NCI-H1694 treated with DMSO at 0.1 percent for 48 hours (cell line): ENCODE measurements at regions not wholly inside any gene's neighbourhood (a gene's known extent, or its start where the extent isn't known, plus 50 kb on each side); places are given as distances from the start of the nearest gene placed in this dataset.
"Not testable (repeated sequence)": the region's sequence is repeated elsewhere in the genome, so short reads cannot be mapped to it uniquely, and the experiment has no call there.

Source experiments
- DNase-seq: peaks from one replicate; lab custom pipeline; 2025; lab: John Stamatoyannopoulos, UW

GRCh38 chr16:29294951-29295795, 111.3 kb downstream of the NPIPB11 start:
- DNase-seq = not testable (repeated sequence)

- not testable (repeated sequence) for DNase-seq
These were observed 112.0 kb downstream of the NPIPB11 start for GRCh38 chr16:29294400-29294933.

- not testable (repeated sequence) for DNase-seq
These were observed 113.0 kb downstream of the NPIPB11 start for GRCh38 chr16:29293545-29293944.

- DNase-seq = not testable (repeated sequence)
These were observed 113.5 kb downstream of the NPIPB11 start for GRCh38 chr16:29292952-29293471.

GRCh38 chr16:29291329-29292271, 114.9 kb downstream of the NPIPB11 start:
- DNase-seq = not testable (repeated sequence)

- no peak for DNase-seq
These were observed 115.8 kb downstream of the NPIPB11 start for GRCh38 chr16:29290631-29291247.

- not testable (repeated sequence) for DNase-seq
These were observed 116.8 kb downstream of the NPIPB11 start for GRCh38 chr16:29289516-29290239.

GRCh38 chr16:29288711-29289474, 117.6 kb downstream of the NPIPB11 start:
- not testable (repeated sequence) for DNase-seq

GRCh38 chr16:29287871-29288535, 118.5 kb downstream of the NPIPB11 start:
- not testable (repeated sequence) for DNase-seq

GRCh38 chr16:29287246-29287645, 119.3 kb downstream of the NPIPB11 start:
- DNase-seq = not testable (repeated sequence)

GRCh38 chr16:29286796-29287195, 119.7 kb downstream of the NPIPB11 start:
- DNase-seq = not testable (repeated sequence)

GRCh38 chr16:29286161-29286560, 120.3 kb downstream of the NPIPB11 start:
- DNase-seq = not testable (repeated sequence)

GRCh38 chr16:29285151-29285885, 121.2 kb downstream of the NPIPB11 start:
- not testable (repeated sequence) for DNase-seq

- not testable (repeated sequence) for DNase-seq
These were observed 121.8 kb downstream of the NPIPB11 start for GRCh38 chr16:29284723-29285122.

- not testable (repeated sequence) for DNase-seq
These were observed 122.4 kb downstream of the NPIPB11 start for GRCh38 chr16:29284159-29284558.

GRCh38 chr16:29278097-29278871, 128.2 kb downstream of the NPIPB11 start:
- DNase-seq = not testable (repeated sequence)

GRCh38 chr16:29276446-29276845, 130.1 kb downstream of the NPIPB11 start:
- not testable (repeated sequence) for DNase-seq
